Endothelial cell of umbilical vein (primary cell): ENCODE measurements at regions not wholly inside any gene's neighbourhood (a gene's known extent, or its start where the extent isn't known, plus 50 kb on each side); places are given as distances from the start of the nearest gene placed in this dataset.

Experiments used
- BruUV-seq: library from RNA; stranded (reverse); fragments of 400-500 nt; replicated peaks from 2 replicates; lab custom pipeline; 2021; lab: Mats Ljungman, UMichigan
- CTCF ChIA-PET: fragments of 300-600, 350-600 bp; sonication (Branson Sonifier 250); formaldehyde crosslinking; loops from one replicate; lab custom pipeline; 2021; ENCODE audit warnings: antibody characterized with exemption, inconsistent platforms; lab: Charles Lee
- POLR2A ChIA-PET: fragments of 300-600, 350-600 bp; sonication (Branson Sonifier 250); formaldehyde crosslinking; loops from one replicate; lab custom pipeline; 2021; ENCODE audit warnings: antibody characterized with exemption, inconsistent platforms; lab: Charles Lee
- DNase-seq: peaks from one replicate; pipeline ENCODE4 v3.0.0-alpha.2; 2011; ENCODE audit warnings: low read depth, low spot score
- FAIRE-seq: peaks from 2 replicates; lab custom pipeline; 2011; peaks lifted over from hg19 to GRCh38; lab: Jason Lieb, UNC
- H2AFZ ChIP-seq: 2 replicates; pipeline ENCODE4 v1.6.0; 2012; ENCODE audit warnings: low read depth, low read length, control low read depth, inconsistent platforms
- H3K27ac ChIP-seq: 2 replicates; pipeline ENCODE4 v1.5.1; 2011; ENCODE audit warnings: low read depth, mild to moderate bottlenecking, control low read depth, low read length, moderate library complexity; ENCODE audit not compliant: insufficient read depth
- H3K27me3 ChIP-seq, 2 experiments: 2 replicates each; pipeline versions ENCODE4 v1.6.0 to v1.6.1; 2011; ENCODE audit warnings: low read length in 2 of 2, mixed read lengths in 1 of 2; ENCODE audit not compliant: control insufficient read depth in 2 of 2, insufficient read depth in 2 of 2
- H3K36me3 ChIP-seq, 2 experiments: 2 replicates in 1 of 2; 3 replicates in 1 of 2; pipeline ENCODE4 v1.5.1; 2011; ENCODE audit warnings: low read length in 2 of 2, mild to moderate bottlenecking in 1 of 2, moderate library complexity in 1 of 2; ENCODE audit not compliant: control insufficient read depth in 2 of 2, insufficient read depth in 2 of 2; ENCODE audit errors: extremely low read depth in 1 of 2
- H3K4me1 ChIP-seq: 3 replicates; pipeline ENCODE4 v1.5.1; 2011; ENCODE audit warnings: mild to moderate bottlenecking, low read length; ENCODE audit not compliant: control insufficient read depth, insufficient read depth; ENCODE audit errors: extremely low read depth
- H3K4me2 ChIP-seq: 2 replicates; pipeline ENCODE4 v1.6.1; 2011; ENCODE audit warnings: low read length, control low read depth, mixed read lengths; ENCODE audit not compliant: insufficient read depth
- H3K4me3 ChIP-seq, 3 experiments: fragments of 200-600 bp in 1 of 3; sonication (generic), shearing (Covaris generic) in 1 of 3; replicated peaks in 1 of 3; 2 replicates each; pipeline ENCODE4 v1.5.1; 2011 to 2016; ENCODE audit warnings: control low read depth in 3 of 3, low read length in 3 of 3, mild to moderate bottlenecking in 2 of 3, inconsistent platforms in 1 of 3, low read depth in 1 of 3, moderate library complexity in 1 of 3; ENCODE audit not compliant: insufficient read depth in 1 of 3
- H3K79me2 ChIP-seq: 2 replicates; pipeline ENCODE4 v1.6.0; 2012; ENCODE audit warnings: low read length, inconsistent platforms; ENCODE audit not compliant: control insufficient read depth, insufficient read depth
- H3K9ac ChIP-seq: replicated peaks from 2 replicates; pipeline ENCODE3; 2011; ENCODE audit warnings: low read length, control low read depth; ENCODE audit not compliant: insufficient read depth; ENCODE audit errors: extremely low read depth
- H3K9me1 ChIP-seq: replicated peaks from 3 replicates; pipeline ENCODE4 v1.6.0; 2011; ENCODE audit warnings: mild to moderate bottlenecking, low read length; ENCODE audit not compliant: control insufficient read depth, insufficient read depth; ENCODE audit errors: extremely low read depth
- H3K9me3 ChIP-seq: replicated peaks from 2 replicates; pipeline ENCODE4 v1.5.1; 2012; ENCODE audit warnings: low read length, inconsistent platforms; ENCODE audit not compliant: control insufficient read depth, insufficient read depth
- H4K20me1 ChIP-seq: replicated peaks from 2 replicates; pipeline ENCODE3; 2011; ENCODE audit warnings: mild to moderate bottlenecking, low read length; ENCODE audit not compliant: control insufficient read depth, insufficient read depth; ENCODE audit errors: extremely low read depth
- CTCF ChIP-seq, 2 donors: IDR thresholded peaks; 1 replicate in 1 of 2; 2 replicates in 1 of 2; pipeline ENCODE4 v1.5.1; 2011; ENCODE audit warnings: low read length in 2 of 2, mild to moderate bottlenecking in 2 of 2, moderate library complexity in 2 of 2, control low read depth in 1 of 2, inconsistent platforms in 1 of 2, low read depth in 1 of 2; ENCODE audit not compliant: insufficient read depth in 1 of 2; ENCODE audit errors: extremely low read depth in 1 of 2
- EZH2 ChIP-seq: IDR thresholded peaks from 2 replicates; pipeline ENCODE4 v1.6.1; 2012; ENCODE audit warnings: borderline replicate concordance, low read depth, mild to moderate bottlenecking, moderate library complexity, low read length, inconsistent platforms; ENCODE audit not compliant: severe bottlenecking
- FOS ChIP-seq: IDR thresholded peaks from 2 replicates; pipeline ENCODE4 v1.6.1; 2011; ENCODE audit warnings: mild to moderate bottlenecking, low read length, moderate library complexity, borderline replicate concordance; ENCODE audit not compliant: insufficient read depth
- GATA2 ChIP-seq: IDR thresholded peaks from 2 replicates; pipeline ENCODE4 v1.7.0; 2011; ENCODE audit warnings: low read depth, mild to moderate bottlenecking, moderate library complexity, mixed read lengths, low read length; ENCODE audit not compliant: insufficient read length, insufficient read depth
- JUN ChIP-seq: IDR thresholded peaks from 2 replicates; pipeline ENCODE4 v1.6.1; 2011; ENCODE audit warnings: borderline replicate concordance, low read depth; ENCODE audit not compliant: insufficient read length, insufficient read depth
- MYC ChIP-seq: IDR thresholded peaks from one replicate; pipeline ENCODE4 v1.6.1; 2011; ENCODE audit warnings: mild to moderate bottlenecking, low read depth, low read length
- POLR2A ChIP-seq: IDR thresholded peaks from 2 replicates; pipeline ENCODE4 v1.6.1; 2012; ENCODE audit warnings: low read depth, mild to moderate bottlenecking, control low read depth, low read length
- POLR2AphosphoS5 ChIP-seq: IDR thresholded peaks from 2 replicates; pipeline ENCODE4 v1.6.1; 2012; ENCODE audit warnings: low read depth, mild to moderate bottlenecking, control low read depth, low read length, moderate library complexity; ENCODE audit not compliant: insufficient read depth
- dilution Hi-C: fragments of 300-500 bp; cut with MboI; formaldehyde crosslinking; loops from one replicate; pipeline ENCODE4 v1.15.0; 2019; ENCODE audit warnings: low sequenced_read_pairs; ENCODE audit not compliant: extremely low pct_ligation_motif_present
- intact Hi-C: fragments of 100-400 bp; cut with micrococcal nuclease; formaldehyde crosslinking; loops from one replicate; pipeline ENCODE4 v1.10.0; 2022
- TF ChIP-seq, protein P1 (sequence below): IDR thresholded peaks from 2 replicates; pipeline ENCODE4 v1.6.1; 2011; ENCODE audit not compliant: insufficient read depth, insufficient read length

DNA sequence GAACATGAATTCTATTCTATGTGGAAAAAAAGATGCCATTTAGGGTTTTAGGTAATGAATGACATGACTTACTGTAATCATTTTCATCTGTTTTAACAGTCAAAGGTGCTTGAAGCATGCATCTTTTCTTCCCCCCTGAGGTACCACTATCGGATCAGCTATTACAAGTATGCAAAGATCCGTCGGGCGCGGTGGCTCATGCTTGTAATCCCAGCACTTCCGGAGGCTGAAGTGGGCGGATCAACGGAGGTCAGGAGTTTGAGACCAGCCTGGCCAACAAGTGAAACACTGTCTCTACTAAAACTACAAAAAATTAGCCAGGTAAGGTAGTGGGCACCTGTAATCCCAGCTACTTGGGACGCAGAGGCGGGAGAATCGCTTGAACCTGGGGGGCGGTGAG, 241.3 kb downstream of the ARAP2 start:
- BruUV-seq: no TSS peak
- no peak for FAIRE-seq
- Histone ChIP-seq H3K36me3 (no peaks in the 10 kb centered on the region), H4K20me1 (no peaks in the 10 kb centered on the region), H3K9ac (no peak overlapping the region), H3K4me3 (no peak overlapping the region), H3K4me1 (no peaks in the 10 kb centered on the region), H3K4me2 (no peak overlapping the region), H3K9me1 (no peaks in the 10 kb centered on the region), H3K79me2 (no peaks in the 10 kb centered on the region), H3K27ac (no peak overlapping the region), H2AFZ (no peak overlapping the region), H3K27me3 (no peaks in the 10 kb centered on the region), H3K9me3 (no peaks in the 10 kb centered on the region)
- ChIA-PET POLR2A (no interaction called here), CTCF (no interaction called here)
- dilution Hi-C loops (no loop called here), intact Hi-C loops (no loop called here)
- TF ChIP-seq FOS (no peak), POLR2AphosphoS5 (no peak), GATA2 (no peak), CTCF (IDR thresholded peaks at IDR 0.05; ENCODE audit: extremely low read depth in 1 of 2, insufficient read depth in 1 of 2, low read depth in 1 of 2, low read length in 2 of 2) (no peak), POLR2A (no peak), JUN (no peak)
- DNase-seq: no peak

DNA sequence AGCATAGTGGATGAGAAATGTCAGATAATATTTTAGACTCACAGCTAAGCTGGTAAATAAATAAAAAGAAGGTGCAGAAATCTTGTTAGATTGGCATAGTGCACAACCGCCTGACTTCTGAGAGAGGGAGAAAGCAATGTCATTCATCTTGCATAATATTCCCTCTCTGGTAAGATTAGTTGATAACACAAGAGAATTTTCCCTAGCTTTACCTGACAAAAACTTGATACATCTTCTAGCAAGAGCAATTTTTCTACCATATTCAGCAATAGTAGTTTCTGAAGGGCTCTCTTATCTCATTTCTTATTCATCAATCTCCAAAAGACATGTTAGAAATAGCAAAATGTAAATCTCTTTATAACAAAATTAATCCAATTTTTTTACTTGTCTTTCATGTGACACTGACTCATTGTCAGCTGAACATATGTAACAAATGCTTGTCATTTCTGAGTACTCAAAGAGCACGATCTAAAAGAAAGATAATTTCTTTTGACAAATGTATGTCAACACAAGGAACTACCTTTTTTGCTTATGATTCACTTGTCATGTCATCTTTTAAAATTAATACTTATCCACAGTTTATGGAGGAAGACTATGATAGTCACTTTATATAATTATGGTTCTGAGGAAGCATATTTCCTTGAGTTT, 240.0 kb downstream of the ARAP2 start:
- H3K9me3 ChIP-seq: no peaks in the 10 kb centered on the region
- no peaks in the 10 kb centered on the region for H3K27me3 ChIP-seq
- no peaks in the 10 kb centered on the region for H4K20me1 ChIP-seq
- no peak for DNase-seq
- H2AFZ ChIP-seq: no peak overlapping the region
- no peak overlapping the region for H3K27ac ChIP-seq
- H3K36me3 ChIP-seq: no peaks in the 10 kb centered on the region
- dilution Hi-C loops: no loop called here
- no peaks in the 10 kb centered on the region for H3K9me1 ChIP-seq
- BruUV-seq: no TSS peak
- no peaks in the 10 kb centered on the region for H3K4me1 ChIP-seq
- no peak overlapping the region for H3K9ac ChIP-seq
- no peak overlapping the region for H3K4me2 ChIP-seq
- FAIRE-seq: peak; percentile 44
- ChIA-PET CTCF (no interaction called here), POLR2A (no interaction called here)
- intact Hi-C loops: no loop called here
- no peak overlapping the region for H3K4me3 ChIP-seq
- no peaks in the 10 kb centered on the region for H3K79me2 ChIP-seq
- TF ChIP-seq FOS: no peak
- no peak for TF ChIP-seq EZH2
- TF ChIP-seq, protein P1, sequence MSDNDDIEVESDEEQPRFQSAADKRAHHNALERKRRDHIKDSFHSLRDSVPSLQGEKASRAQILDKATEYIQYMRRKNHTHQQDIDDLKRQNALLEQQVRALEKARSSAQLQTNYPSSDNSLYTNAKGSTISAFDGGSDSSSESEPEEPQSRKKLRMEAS: no peak
- no peak for TF ChIP-seq POLR2A
- TF ChIP-seq JUN: no peak
- no peak for TF ChIP-seq POLR2AphosphoS5
- TF ChIP-seq GATA2: no peak
- no peak for TF ChIP-seq CTCF (IDR thresholded peaks at IDR 0.05; ENCODE audit: extremely low read depth in 1 of 2, insufficient read depth in 1 of 2, low read depth in 1 of 2, low read length in 2 of 2)
- no peak for TF ChIP-seq MYC
